ENCODE measurements at regions not wholly inside any gene's neighbourhood (a gene's known extent, or its start where the extent isn't known, plus 50 kb on each side); places are given as distances from the start of the nearest gene placed in this dataset.

DNA sequence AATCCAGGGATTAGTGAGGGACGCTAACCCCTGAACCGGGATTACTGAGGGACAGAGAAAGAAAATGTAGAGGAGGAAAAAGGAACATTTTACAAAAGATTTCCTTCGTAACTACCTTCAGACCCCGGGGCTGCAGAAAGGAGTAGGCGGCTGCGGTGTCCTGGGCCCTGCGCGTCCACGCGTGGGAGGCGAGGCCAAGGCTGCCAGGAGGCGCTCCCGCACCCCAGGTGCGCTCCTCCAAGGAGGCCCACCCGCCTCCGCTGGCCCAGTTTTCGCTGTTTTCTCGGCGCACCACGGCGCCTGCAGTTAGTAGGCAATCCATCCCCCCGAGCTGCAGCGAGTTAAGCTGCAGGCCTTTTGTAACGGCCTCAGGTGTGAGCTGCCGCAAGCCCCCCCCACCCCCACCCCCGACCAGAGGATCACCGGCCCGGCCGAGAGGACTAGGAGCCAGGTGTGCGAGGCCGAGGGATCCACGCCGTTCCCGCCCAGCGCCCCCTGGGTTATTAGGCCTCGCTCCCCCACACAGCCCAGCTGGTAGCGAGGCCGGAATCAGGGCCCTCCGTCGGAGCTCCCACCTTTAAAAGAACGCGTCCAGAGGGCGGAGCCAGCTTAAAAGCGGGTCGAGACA is 380.3 kb upstream of the ARID1B start:
- intact Hi-C loops (cut with DNase I) = no loop called here
- 39 to 42% methylated on average over 33 to 45 of the region's 45 CpGs for WGBS, 2 donors
- no peak for DNase-seq
- Histone ChIP-seq H3K9me3 (no peaks in the 10 kb centered on the region), H3K27me3 (no peaks in the 10 kb centered on the region), H3K4me3 (no peak overlapping the region), H3K36me3 (replicated peaks in 1 of 2; ENCODE audit: insufficient read depth in 1 of 2, low read depth in 2 of 2) (no peaks in the 10 kb centered on the region), H3K4me1 (no peaks in the 10 kb centered on the region), H3K27ac (no peak overlapping the region)
- TF ChIP-seq POLR2A (IDR thresholded peaks at IDR 0.05) = no peak
- TF ChIP-seq, protein P1, sequence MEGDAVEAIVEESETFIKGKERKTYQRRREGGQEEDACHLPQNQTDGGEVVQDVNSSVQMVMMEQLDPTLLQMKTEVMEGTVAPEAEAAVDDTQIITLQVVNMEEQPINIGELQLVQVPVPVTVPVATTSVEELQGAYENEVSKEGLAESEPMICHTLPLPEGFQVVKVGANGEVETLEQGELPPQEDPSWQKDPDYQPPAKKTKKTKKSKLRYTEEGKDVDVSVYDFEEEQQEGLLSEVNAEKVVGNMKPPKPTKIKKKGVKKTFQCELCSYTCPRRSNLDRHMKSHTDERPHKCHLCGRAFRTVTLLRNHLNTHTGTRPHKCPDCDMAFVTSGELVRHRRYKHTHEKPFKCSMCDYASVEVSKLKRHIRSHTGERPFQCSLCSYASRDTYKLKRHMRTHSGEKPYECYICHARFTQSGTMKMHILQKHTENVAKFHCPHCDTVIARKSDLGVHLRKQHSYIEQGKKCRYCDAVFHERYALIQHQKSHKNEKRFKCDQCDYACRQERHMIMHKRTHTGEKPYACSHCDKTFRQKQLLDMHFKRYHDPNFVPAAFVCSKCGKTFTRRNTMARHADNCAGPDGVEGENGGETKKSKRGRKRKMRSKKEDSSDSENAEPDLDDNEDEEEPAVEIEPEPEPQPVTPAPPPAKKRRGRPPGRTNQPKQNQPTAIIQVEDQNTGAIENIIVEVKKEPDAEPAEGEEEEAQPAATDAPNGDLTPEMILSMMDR (IDR thresholded peaks at IDR 0.05) = no peak
- no peak for ATAC-seq

- intact Hi-C loops (cut with DNase I) = no loop called here
- H3K4me3 ChIP-seq = no peak overlapping the region
- no peak for ATAC-seq
These were observed 381.0 kb upstream of the ARID1B start for GRCh38 chr6:156396068-156396771.

DNA sequence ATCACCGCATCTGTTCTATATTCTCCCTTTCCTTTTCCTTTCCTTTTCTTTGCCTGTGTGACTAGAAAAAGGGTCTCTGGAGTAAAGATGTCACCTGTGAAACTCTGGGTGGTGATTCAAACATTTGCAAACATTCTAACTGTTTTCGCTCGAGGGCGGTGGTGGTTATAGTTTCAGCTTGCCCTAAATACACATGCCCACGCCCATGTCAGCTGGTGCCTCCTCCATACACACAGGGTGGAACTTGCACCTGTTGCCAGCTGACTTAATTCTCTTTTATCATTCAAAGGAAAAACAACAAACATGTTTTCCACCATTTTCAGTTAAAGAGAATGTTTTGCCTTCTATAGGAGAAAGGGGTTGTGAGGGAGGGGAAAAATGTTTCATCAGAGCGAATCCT is 381.9 kb upstream of the ARID1B start:
- H3K27ac ChIP-seq = no peak overlapping the region
- ATAC-seq (no peak), DNase-seq (no peak)
- no peaks in the 10 kb centered on the region for H3K9me3 ChIP-seq
- intact Hi-C loops (cut with DNase I) = no loop called here
- 78 to 85% methylated on average over 6 of the region's 6 CpGs for WGBS, 2 donors
- H3K4me3 ChIP-seq = no peak overlapping the region
- H3K27me3 ChIP-seq = no peaks in the 10 kb centered on the region
- H3K4me1 ChIP-seq = no peaks in the 10 kb centered on the region
- no peaks in the 10 kb centered on the region for H3K36me3 ChIP-seq (replicated peaks in 1 of 2; ENCODE audit: insufficient read depth in 1 of 2, low read depth in 2 of 2)
- TF ChIP-seq, protein P1 (IDR thresholded peaks at IDR 0.05) = no peak
- TF ChIP-seq POLR2A (IDR thresholded peaks at IDR 0.05) = no peak

More at GRCh38 chr6:156396068-156396771, 381.0 kb upstream of the ARID1B start:
- H3K4me1 ChIP-seq = no peaks in the 10 kb centered on the region
- no peak for TF ChIP-seq POLR2A (IDR thresholded peaks at IDR 0.05)
- TF ChIP-seq, protein P1 (IDR thresholded peaks at IDR 0.05) = no peak
- no peak overlapping the region for H3K27ac ChIP-seq
- H3K36me3 ChIP-seq (replicated peaks in 1 of 2; ENCODE audit: insufficient read depth in 1 of 2, low read depth in 2 of 2) = no peaks in the 10 kb centered on the region
- no peak for DNase-seq
- no peaks in the 10 kb centered on the region for H3K9me3 ChIP-seq
- WGBS, 2 donors = 63 to 73% methylated on average over 11 of the region's 11 CpGs
- H3K27me3 ChIP-seq = no peaks in the 10 kb centered on the region

GRCh38 chr6:156392648-156393047 is 384.5 kb upstream of the ARID1B start:
- no peaks in the 10 kb centered on the region for H3K9me3 ChIP-seq
- WGBS, 2 donors = 43 to 56% methylated on average over 4 of the region's 4 CpGs
- H3K4me1 ChIP-seq = no peaks in the 10 kb centered on the region
- H3K27ac ChIP-seq = no peak overlapping the region
- H3K4me3 ChIP-seq = no peak overlapping the region
- H3K36me3 ChIP-seq (replicated peaks in 1 of 2; ENCODE audit: insufficient read depth in 1 of 2, low read depth in 2 of 2) = no peaks in the 10 kb centered on the region
- intact Hi-C loops (cut with DNase I) = no loop called here
- H3K27me3 ChIP-seq = no peaks in the 10 kb centered on the region
- ATAC-seq = no peak
- DNase-seq = no peak
- no peak for TF ChIP-seq POLR2A (IDR thresholded peaks at IDR 0.05)
- TF ChIP-seq, protein P1 (IDR thresholded peaks at IDR 0.05) = no peak

DNA sequence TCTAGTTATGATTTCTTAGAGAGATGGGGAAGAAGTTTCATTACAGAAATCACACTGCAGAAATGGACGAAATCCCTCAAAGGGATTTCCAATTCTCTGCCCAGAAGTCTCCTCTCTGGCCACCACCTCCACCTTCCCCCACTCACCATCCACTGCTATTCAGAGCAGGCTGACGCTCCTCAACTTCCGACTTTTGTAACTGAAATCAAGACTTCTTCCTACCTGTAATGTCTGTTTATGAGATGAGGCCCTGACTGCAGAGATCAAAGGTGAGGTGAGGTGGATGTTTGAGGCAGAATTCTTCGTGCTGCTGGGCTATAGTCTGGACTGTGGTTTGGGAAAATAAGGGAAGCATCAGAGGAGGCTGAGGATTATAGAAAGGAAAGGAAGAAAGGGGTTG is 385.2 kb upstream of the ARID1B start:
- no peak overlapping the region for H3K4me3 ChIP-seq
- no peaks in the 10 kb centered on the region for H3K9me3 ChIP-seq
- 61 to 67% methylated on average over 4 of the region's 4 CpGs for WGBS, 2 donors
- no peak for DNase-seq
- H3K4me1 ChIP-seq = no peaks in the 10 kb centered on the region
- no peak overlapping the region for H3K27ac ChIP-seq
- intact Hi-C loops (cut with DNase I) = no loop called here
- TF ChIP-seq POLR2A (IDR thresholded peaks at IDR 0.05) = no peak
- TF ChIP-seq, protein P1 (IDR thresholded peaks at IDR 0.05) = no peak
- no peaks in the 10 kb centered on the region for H3K36me3 ChIP-seq (replicated peaks in 1 of 2; ENCODE audit: insufficient read depth in 1 of 2, low read depth in 2 of 2)
- H3K27me3 ChIP-seq = no peaks in the 10 kb centered on the region
- no peak for ATAC-seq

Measured in body of pancreas (tissue), 4 donors.